Spleen (tissue), 11 donors: ENCODE measurements at regions not wholly inside any gene's neighbourhood (a gene's known extent, or its start where the extent isn't known, plus 50 kb on each side); places are given as distances from the start of the nearest gene placed in this dataset.

ENCODE experiments used
- DNase-seq: peaks from one replicate; pipeline ENCODE4 v3.0.0-alpha.2; 2020
- H3K27ac ChIP-seq, 8 donors: fragments of 200-600 bp; sonication (generic) in 7 of 8; 1 replicate in 4 of 8; 2 replicates in 4 of 8; pipeline versions ENCODE4 v1.5.0 to v1.8.0; 2016 to 2021; ENCODE audit warnings: inconsistent platforms in 4 of 8, mild to moderate bottlenecking in 4 of 8, moderate library complexity in 1 of 8
- H3K27me3 ChIP-seq, 7 donors: fragments of 200-600 bp; sonication (generic) in 6 of 7; replicated peaks in 1 of 7; 1 replicate in 4 of 7; 2 replicates in 3 of 7; pipeline versions ENCODE4 v1.5.0 to v1.8.0; 2016 to 2021; ENCODE audit warnings: inconsistent platforms in 3 of 7, mild to moderate bottlenecking in 1 of 7
- H3K36me3 ChIP-seq, 6 donors: fragments of 200-600 bp; sonication (generic) in 5 of 6; 1 replicate in 4 of 6; 2 replicates in 2 of 6; pipeline versions ENCODE4 v1.5.0 to v1.8.0; 2016 to 2021; ENCODE audit warnings: inconsistent platforms in 2 of 6
- H3K4me1 ChIP-seq, 6 donors: fragments of 200-600 bp; sonication (generic) in 5 of 6; 1 replicate in 3 of 6; 2 replicates in 3 of 6; pipeline versions ENCODE4 v1.5.0 to v1.8.0; 2016 to 2021; ENCODE audit warnings: inconsistent platforms in 3 of 6
- H3K4me3 ChIP-seq, 8 donors: fragments of 200-600 bp; sonication (generic) in 7 of 8; 1 replicate in 4 of 8; 2 replicates in 4 of 8; pipeline versions ENCODE4 v1.5.0 to v1.8.0; 2016 to 2021; ENCODE audit warnings: inconsistent platforms in 4 of 8, mild to moderate bottlenecking in 4 of 8, moderate library complexity in 2 of 8
- H3K9me3 ChIP-seq, 8 donors: fragments of 200-600 bp; sonication (generic) in 7 of 8; 1 replicate in 4 of 8; 2 replicates in 4 of 8; pipeline versions ENCODE4 v1.5.0 to v1.8.0; 2016 to 2021; ENCODE audit warnings: inconsistent platforms in 4 of 8
- POLR2A ChIP-seq, 3 donors: fragments of 450-650 bp; IDR thresholded peaks; one replicate each; pipeline ENCODE4 v1.5.1; 2017; ENCODE audit warnings: antibody characterized with exemption in 3 of 3, mild to moderate bottlenecking in 1 of 3
- POLR2AphosphoS5 ChIP-seq, 3 donors: sonication (generic); formaldehyde crosslinking; IDR thresholded peaks; one replicate each; pipeline ENCODE4 v1.5.1; 2017; ENCODE audit warnings: antibody characterized with exemption in 3 of 3
- WGBS, 5 donors: extraction: QIAGEN DNeasy Blood & Tissue Kit in 3 of 5; methylation state at CpG; one replicate each; pipeline versions ENCODE4 v1.1.5 to v1.1.7; 2013 to 2018; 5-methylcytosine and 5-hydroxymethylcytosine counted together
- intact Hi-C: fragments of 100-400 bp; cut with DNase I; formaldehyde crosslinking; loops from one replicate; pipeline ENCODE4 v1.15.0; 2023; ENCODE audit warnings: low total_unique reads
- TF ChIP-seq, protein P1 (sequence below), 11 experiments: fragments of 200-600 bp in 7 of 11; fragments of 450-650 bp in 4 of 11; sonication (generic) in 4 of 11; IDR thresholded peaks in 8 of 11; conservative IDR thresholded peaks in 3 of 11; 1 replicate in 7 of 11; 2 replicates in 4 of 11; pipeline versions ENCODE4 v1.4.0 to v1.8.0; 2016 to 2021; ENCODE audit warnings: antibody characterized with exemption in 11 of 11, inconsistent platforms in 4 of 11, mild to moderate bottlenecking in 1 of 11
- donor health status: healthy with polysubstance abuse.
- donor health status: DM: no; HTN: no; CAD: no; lungs with moderate emphysema.
- donor health status: DM: no; HTN: no; CAD: no.
- donor health status: Bipolar disorder and iron deficiency.
- donor health status: healthy.
- donor health status: DM: no; HTN: no; CAD: no.
- donor health status: DM: yes; HTN: yes; CAD: no.

DNA sequence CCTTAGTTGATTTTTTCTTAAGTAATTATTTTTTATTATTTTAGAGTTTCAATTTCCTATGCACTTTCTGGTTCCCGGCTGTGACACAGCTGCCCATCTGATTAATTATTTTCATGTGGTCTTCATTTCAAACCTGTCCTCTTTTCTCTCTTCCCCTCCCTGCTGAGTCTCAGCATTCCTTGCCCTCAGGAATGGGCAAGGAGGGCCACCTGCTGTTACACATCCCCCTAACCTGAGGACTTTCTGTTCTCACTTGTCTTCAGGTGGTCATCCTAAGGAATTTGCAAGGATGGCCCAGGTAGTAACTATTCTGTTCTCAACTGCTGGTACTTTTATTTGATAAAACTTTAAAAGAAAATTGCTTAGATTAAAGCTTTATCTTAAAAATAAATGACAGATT, 545.0 kb downstream of the OTOL1 start:
- Histone ChIP-seq H3K27ac (no peak overlapping the region), H3K4me3 (no peak overlapping the region), H3K27me3 (no peaks in the 10 kb centered on the region), H3K4me1 (no peaks in the 10 kb centered on the region), H3K36me3 (no peaks in the 10 kb centered on the region), H3K9me3 (no peaks in the 10 kb centered on the region)
- DNase-seq: no peak
- WGBS, 5 donors: 80 to 93% (median 87%) methylated on average over 1 of the region's 1 CpG
- TF ChIP-seq, protein P1, sequence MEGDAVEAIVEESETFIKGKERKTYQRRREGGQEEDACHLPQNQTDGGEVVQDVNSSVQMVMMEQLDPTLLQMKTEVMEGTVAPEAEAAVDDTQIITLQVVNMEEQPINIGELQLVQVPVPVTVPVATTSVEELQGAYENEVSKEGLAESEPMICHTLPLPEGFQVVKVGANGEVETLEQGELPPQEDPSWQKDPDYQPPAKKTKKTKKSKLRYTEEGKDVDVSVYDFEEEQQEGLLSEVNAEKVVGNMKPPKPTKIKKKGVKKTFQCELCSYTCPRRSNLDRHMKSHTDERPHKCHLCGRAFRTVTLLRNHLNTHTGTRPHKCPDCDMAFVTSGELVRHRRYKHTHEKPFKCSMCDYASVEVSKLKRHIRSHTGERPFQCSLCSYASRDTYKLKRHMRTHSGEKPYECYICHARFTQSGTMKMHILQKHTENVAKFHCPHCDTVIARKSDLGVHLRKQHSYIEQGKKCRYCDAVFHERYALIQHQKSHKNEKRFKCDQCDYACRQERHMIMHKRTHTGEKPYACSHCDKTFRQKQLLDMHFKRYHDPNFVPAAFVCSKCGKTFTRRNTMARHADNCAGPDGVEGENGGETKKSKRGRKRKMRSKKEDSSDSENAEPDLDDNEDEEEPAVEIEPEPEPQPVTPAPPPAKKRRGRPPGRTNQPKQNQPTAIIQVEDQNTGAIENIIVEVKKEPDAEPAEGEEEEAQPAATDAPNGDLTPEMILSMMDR (IDR thresholded peaks at IDR 0.05 in 8 of 11, conservative IDR thresholded peaks at IDR 0.05 in 3 of 11): no peak
- intact Hi-C loops: no loop called here

- DNase-seq: no peak
- Histone ChIP-seq H3K27me3 (no peaks in the 10 kb centered on the region), H3K4me1 (no peaks in the 10 kb centered on the region), H3K36me3 (no peaks in the 10 kb centered on the region), H3K4me3 (no peak overlapping the region), H3K27ac (no peak overlapping the region), H3K9me3 (peaks cover 0 to 2% (median 0%) of the 10 kb centered on the region in 8 donors)
- TF ChIP-seq POLR2A (IDR thresholded peaks at IDR 0.05) (no peak), POLR2AphosphoS5 (IDR thresholded peaks at IDR 0.05) (no peak)
- TF ChIP-seq, protein P1 (IDR thresholded peaks at IDR 0.05 in 8 of 11, conservative IDR thresholded peaks at IDR 0.05 in 3 of 11): no peak
- intact Hi-C loops: no loop called here
These were observed 556.0 kb downstream of the OTOL1 start for GRCh38 chr3:162052636-162053035.

DNA sequence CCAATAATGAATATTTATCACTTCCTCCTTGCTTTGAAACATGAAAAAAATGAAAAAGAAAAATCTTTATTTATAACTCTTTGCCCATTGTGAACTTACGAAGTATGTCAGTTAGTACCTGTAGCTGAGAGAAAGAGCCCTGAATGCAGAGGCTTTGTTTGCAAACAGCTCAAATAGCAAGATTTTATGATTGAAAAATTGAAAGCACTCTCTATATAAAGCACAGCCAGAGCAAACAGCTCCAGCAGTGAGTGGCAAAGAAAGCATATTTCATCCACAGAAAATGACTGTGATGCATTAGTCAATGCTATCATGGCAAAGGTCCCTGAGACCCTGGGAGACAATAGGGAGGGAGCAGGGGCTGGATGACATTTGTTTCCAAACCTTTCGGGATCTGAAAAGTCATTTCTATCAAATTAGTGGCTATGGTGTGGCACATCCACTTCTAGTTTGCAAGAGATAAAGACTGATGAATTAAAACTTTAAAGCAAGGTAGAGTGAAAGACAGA, 576.1 kb downstream of the OTOL1 start:
- TF ChIP-seq POLR2AphosphoS5 (IDR thresholded peaks at IDR 0.05) (no peak), POLR2A (IDR thresholded peaks at IDR 0.05) (no peak)
- TF ChIP-seq, protein P1 (IDR thresholded peaks at IDR 0.05 in 8 of 11, conservative IDR thresholded peaks at IDR 0.05 in 3 of 11): no peak
- intact Hi-C loops: no loop called here

DNA sequence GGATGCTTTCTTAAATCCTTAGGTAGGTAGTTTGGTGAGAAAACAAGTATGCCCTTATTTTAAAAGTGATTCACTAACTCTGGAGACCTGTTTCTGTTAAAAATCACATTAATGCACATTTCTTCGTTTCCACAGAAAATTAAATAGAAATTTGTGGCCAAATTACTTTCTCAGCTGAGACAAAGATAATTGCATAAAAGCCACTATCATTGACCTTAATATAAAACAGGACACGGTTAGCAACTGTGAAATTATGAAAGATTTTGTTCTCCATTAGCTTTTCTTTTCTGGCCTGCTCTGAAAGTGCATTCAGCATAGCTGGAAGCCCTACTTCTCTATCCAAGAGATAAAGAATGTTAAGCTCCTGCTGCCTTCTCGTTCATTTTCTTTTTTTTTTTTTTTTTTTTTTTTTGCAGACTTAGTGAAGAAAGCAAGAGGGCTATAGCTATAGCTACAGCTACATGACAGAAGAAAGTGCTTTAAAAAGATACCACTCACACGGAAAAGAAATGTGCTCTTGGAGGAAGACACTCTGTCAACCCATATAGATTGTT, 576.9 kb downstream of the OTOL1 start:
- no peaks in the 10 kb centered on the region for H3K36me3 ChIP-seq
- H3K27ac ChIP-seq: no peak overlapping the region
- no peaks in the 10 kb centered on the region for H3K27me3 ChIP-seq
- intact Hi-C loops: no loop called here
- H3K9me3 ChIP-seq: peaks cover 0 to 4% (median 0%) of the 10 kb centered on the region in 8 donors
- H3K4me1 ChIP-seq: no peaks in the 10 kb centered on the region
- no peak for TF ChIP-seq POLR2AphosphoS5 (IDR thresholded peaks at IDR 0.05)
- TF ChIP-seq POLR2A (IDR thresholded peaks at IDR 0.05): no peak
- TF ChIP-seq, protein P1 (IDR thresholded peaks at IDR 0.05 in 8 of 11, conservative IDR thresholded peaks at IDR 0.05 in 3 of 11): no peak
- DNase-seq: no peak
- WGBS, 5 donors: 50 to 71% (median 59%) methylated on average over 4 of the region's 4 CpGs
- H3K4me3 ChIP-seq: no peak overlapping the region

More for the DNA sequence above, 576.1 kb downstream of the OTOL1 start:
- WGBS, 5 donors: 57 to 85% (median 73%) methylated on average over 2 of the region's 2 CpGs
- Histone ChIP-seq H3K9me3 (peaks cover 0 to 4% (median 0%) of the 10 kb centered on the region in 8 donors), H3K27me3 (no peaks in the 10 kb centered on the region), H3K4me3 (no peak overlapping the region), H3K36me3 (no peaks in the 10 kb centered on the region), H3K4me1 (no peaks in the 10 kb centered on the region), H3K27ac (no peak overlapping the region)
- DNase-seq: no peak
